SW480 (cell line): ENCODE measurements at regions not wholly inside any gene's neighbourhood (a gene's known extent, or its start where the extent isn't known, plus 50 kb on each side); places are given as distances from the start of the nearest gene placed in this dataset.
"Not testable (repeated sequence)": the region's sequence is repeated elsewhere in the genome, so short reads cannot be mapped to it uniquely, and the experiment has no call there.

ENCODE experiments used
- DNase-seq: peaks from one replicate; pipeline ENCODE4 v3.0.0-alpha.2; 2016; ENCODE audit warnings: low spot score

GRCh38 chr1:149278156-149278555 lies 174.8 kb upstream of the NBPF9 start:
- not testable (repeated sequence) for DNase-seq

GRCh38 chr1:149279015-149279414 lies 175.7 kb upstream of the NBPF9 start:
- not testable (repeated sequence) for DNase-seq

- not testable (repeated sequence) for DNase-seq
Measured at GRCh38 chr1:149279512-149279911, 176.2 kb upstream of the NBPF9 start.

GRCh38 chr1:149284773-149285172 lies 181.4 kb upstream of the NBPF9 start:
- DNase-seq: not testable (repeated sequence)

DNA sequence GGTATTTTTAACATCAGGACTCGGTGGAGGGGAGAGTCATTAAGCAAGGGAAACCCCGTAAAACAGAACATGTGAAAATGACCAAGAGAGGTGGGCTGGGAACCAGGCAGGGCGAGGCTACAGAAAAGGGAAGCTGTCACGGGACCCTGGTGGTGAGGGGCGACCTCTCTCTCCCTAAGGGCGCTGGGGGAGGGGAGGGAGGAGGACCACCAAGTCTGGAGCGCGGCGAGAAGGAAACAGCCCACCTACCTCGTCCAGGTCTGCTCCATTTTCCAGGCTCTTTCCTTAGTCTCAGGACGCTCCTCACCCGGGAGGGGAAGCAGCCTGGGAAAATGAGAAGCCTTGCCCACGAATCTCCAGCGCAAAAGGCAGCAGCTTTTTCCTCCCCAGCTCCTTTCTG lies 181.9 kb upstream of the NBPF9 start:
- DNase-seq: not testable (repeated sequence)

DNA sequence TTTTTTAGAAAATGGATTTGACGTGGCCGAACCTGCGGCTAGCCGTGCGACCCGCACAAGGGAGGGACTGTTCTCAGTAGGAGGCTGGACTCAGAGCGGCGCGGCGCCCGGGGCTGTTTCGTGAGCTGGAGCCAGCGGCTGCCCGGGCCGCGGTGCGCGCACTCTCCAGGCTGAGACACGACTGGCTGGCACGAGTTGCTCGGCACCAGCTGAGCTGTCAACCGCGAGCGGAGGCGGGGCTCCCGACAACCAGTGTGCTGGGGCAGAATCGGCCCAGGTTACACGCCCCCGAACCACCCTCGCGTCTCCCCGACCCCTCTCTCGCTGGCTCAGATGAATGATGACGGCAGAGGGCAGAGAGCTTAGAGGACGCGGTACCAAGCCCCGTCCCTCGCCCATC lies 182.3 kb upstream of the NBPF9 start:
- not testable (repeated sequence) for DNase-seq

DNA sequence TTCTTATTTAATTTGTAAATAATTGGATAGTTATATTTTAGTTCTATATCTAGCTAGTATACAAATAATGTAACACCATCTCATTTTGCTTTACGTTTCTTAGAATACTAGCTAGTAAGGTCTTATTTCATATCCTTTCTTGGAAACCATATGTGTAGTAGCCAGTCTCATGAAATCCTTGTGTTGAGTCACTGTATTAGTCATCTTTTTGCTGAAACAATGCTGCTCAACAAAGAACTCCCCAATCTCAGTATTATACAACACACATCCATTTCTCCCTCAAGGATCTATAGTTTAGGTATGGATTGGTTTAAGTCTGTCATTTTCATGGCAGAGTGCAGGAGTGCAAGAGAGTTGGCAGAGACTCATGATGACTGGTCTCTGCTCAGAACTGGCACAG lies 185.2 kb upstream of the NBPF9 start:
- DNase-seq: not testable (repeated sequence)

DNA sequence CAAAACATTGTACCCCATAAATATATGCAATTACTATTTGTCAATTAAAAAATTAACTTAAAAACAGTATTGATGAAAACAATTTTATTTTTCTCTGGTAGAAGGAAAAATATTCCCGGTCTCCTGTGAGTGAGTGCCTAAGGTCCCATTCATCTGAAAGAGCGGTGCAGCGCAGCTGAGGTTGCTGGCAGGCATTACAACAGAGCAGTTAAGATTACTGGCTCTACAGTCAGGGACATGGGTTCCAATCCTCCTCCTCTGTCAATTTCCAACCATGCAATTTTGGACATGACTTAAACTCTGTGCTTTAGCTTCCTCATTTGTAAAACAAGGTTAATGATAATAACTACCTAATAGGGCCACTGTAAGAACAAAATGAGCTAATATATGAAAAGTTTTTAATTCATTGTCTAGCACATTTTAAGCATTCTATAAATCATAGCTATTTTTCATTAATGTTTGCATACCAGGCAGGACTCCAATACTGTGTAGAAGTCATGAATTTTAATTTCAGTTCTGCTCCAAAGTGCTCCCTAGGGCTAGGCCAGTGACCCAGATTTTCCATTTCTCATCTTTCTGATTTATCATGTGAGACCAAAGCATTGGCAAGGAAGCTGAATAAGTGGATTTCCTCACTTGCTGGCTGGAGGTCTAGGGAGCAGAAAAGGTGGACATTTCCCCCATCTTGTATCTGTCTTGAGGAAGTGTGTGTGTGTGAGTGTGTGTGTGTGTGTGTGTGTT lies 174.2 kb upstream of the NBPF19 start:
- DNase-seq: not testable (repeated sequence)

GRCh38 chr1:149301282-149301681 lies 173.6 kb upstream of the NBPF19 start:
- DNase-seq: not testable (repeated sequence)

- not testable (repeated sequence) for DNase-seq
Measured at GRCh38 chr1:149304796-149305195, 170.0 kb upstream of the NBPF19 start.

- DNase-seq: not testable (repeated sequence)
Measured at GRCh38 chr1:149307640-149308039, 167.2 kb upstream of the NBPF19 start.

DNA sequence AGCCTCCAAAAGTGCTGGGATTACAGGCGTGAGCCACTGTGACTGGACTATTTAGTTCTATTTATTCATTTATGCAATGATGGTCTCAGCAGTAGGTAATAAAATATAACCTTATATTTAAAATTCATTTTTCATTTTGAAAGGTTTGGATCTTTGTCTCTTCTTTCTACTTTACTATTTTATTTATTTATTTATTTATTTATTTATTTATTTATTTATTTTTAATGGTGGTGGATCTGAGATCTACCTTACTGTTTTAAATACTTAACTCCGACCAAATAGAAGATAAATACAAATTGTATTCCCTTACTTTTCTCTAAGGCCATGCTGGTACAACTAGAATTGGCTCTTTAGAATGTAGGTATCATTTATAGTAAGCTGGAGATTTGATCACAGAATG lies 159.9 kb upstream of the NBPF19 start:
- not testable (repeated sequence) for DNase-seq

DNA sequence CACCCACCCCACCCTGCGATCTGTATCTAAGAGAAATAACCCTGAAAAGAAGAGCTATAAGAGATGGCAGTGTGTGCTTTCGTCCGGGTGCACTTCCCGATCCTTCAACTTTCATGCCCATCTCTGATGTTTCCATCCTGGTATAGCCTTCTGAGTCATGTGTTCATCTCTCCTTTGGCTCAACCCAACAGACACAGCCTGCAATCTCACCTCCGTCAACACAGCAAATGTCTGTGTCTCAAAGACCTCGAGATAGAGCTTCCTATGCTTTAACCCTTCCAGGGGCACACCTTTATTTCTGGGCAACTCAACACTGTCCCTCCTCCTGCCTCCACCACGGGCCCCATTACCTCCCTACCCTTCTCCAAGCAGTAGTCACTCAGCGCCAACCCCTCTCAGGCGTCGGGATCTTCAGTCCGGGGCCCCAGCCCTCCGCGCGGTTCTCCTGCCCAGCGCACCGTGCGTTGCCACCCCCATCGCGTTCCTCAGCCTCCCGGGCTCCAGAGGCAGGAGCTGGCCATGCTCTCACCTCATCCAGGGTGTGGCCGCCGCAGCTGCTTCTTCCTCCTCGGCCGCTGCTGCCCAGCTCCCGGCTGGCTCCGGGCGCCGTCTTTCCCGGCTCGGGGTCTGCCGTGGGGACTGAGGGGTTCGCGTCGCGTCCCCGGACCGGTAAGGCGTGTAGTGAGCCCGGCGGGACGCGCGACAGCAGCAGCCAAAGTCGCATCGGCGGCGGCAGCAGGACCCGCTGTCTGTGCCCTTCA lies 153.7 kb upstream of the NBPF19 start:
- DNase-seq: not testable (repeated sequence)

- not testable (repeated sequence) for DNase-seq
Measured at GRCh38 chr1:149321732-149322016, 153.2 kb upstream of the NBPF19 start.

DNA sequence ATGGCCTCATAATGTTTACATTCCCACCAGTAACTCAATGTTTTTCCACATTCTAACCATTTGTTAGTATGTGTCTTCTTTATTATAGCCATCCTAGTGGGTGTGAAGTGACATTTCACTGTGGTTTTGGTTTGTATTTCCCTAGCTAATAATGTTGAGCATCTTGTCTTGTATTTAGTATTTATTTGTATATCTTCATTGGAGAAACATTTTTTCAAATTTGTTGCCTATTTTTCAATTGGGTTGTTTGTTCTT lies 144.8 kb upstream of the NBPF19 start:
- DNase-seq: not testable (repeated sequence)

DNA sequence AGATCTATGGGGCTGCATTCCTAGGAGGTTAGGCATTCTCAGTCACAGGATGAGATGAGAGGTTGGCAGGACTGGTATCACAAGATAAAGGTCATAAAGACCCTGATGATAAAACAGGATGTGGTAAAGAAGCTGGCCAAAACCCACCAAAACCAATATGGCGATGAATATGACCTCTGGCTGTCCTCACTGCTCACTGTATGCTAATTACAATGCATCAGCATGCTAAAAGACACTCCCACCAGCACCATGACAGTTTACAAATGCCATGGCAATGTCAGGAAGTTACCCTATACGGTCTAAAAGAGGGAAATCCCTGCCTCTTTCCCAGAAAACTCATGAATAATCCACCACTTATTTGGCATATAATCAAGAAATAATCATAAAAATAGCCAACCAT lies 138.8 kb upstream of the NBPF19 start:
- DNase-seq: not testable (repeated sequence)

DNA sequence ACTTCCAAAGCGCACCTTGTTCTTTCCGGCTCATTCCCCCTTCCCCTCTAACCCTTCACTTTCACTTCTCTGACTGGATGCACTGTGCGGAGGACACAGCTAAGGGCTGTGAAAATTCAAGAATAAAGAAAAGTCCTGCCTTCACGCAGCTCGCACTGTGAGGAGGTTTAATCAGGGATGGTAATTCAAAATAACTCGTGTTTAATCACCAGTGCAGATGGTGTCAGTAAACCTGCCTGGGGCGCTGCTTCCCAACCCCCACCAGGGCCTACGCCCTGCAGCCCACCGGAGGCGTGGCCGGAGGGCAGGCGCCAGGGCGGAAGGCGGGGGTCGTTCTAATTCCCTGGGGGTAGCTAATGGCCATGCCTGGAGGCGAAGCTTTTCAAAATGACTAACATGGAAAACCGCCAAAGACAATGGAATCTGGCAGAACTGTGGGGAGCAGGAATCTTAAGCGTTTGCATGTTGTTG lies 136.6 kb upstream of the NBPF19 start:
- not testable (repeated sequence) for DNase-seq

DNA sequence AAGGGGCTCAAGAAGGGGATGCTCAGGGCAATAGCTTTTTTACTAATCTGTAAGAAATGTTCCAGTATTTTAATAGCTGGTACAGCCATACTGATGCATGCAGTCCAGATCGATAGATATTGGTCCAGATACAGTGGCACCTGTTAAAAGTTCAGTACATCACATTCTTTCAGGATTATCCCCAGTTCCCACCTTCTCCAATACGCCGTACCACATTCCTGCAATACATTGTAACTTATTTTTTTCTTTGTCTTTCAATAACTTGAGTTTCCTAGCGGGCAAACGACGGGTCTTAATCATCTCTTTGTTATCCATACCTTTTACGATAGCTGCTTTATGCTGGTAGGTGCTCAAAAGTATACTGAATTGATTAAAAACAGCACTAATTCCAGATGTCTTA lies 136.1 kb upstream of the NBPF19 start:
- DNase-seq: not testable (repeated sequence)

- DNase-seq: not testable (repeated sequence)
Measured at GRCh38 chr1:149349448-149349847, 125.4 kb upstream of the NBPF19 start.

DNA sequence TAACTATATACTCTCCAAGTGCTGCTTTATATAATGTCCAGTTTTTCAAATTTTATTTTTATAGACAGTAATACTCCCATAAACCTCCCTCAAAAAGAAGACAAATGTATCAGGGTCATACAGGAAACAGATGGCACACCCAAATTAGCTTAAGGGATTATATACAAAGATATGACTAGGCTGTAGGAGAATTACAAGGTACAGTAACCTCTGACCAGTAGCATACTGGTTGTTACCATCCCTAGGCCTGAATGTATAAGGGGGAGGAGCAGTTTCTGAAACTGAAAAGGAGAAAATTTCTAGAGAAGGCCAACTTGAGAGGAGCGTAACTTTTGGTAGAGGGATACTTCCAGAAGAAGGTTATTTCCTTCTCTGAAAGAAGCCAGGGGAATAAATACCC lies 122.6 kb upstream of the NBPF19 start:
- DNase-seq: not testable (repeated sequence)

DNA sequence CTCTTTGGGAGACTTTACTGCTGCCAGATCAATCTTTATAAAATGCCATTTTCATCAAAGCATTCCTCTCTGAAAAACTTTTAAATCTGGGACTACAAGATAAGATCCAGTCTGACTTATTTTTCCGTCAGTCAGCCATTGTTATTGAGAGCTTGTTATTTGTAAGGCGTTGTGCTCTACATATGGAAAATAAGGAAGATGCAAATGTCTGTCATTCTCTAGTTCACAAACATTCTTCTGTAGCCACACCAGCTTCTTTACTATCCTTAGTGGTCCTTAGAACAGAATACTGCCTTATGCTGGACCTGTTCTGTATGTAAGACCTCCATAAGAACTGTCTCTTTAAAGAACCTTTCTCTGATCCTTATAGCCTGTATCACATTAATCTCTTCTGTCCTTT lies 120.3 kb upstream of the NBPF19 start:
- not testable (repeated sequence) for DNase-seq

DNA sequence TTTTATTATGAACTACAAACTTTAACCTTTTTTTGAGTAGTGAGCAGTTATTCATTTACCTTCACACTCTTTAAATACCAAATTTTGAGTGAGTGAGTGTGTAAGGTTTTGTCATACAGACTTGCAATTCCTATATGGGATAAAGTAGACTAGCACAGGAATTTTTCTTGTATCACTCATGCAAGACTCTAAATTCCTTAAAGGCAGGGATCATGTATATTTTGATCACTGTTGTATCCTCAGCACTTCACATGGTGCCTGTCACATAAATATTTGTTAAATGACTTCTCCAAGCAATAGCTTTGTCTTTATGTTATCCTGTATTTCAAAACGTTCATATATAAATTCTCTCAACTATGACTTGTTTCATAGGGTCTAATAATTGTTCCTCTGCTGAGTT lies 119.1 kb upstream of the NBPF19 start:
- DNase-seq: not testable (repeated sequence)

- DNase-seq: not testable (repeated sequence)
Measured at GRCh38 chr1:149356152-149356551, 118.7 kb upstream of the NBPF19 start.

DNA sequence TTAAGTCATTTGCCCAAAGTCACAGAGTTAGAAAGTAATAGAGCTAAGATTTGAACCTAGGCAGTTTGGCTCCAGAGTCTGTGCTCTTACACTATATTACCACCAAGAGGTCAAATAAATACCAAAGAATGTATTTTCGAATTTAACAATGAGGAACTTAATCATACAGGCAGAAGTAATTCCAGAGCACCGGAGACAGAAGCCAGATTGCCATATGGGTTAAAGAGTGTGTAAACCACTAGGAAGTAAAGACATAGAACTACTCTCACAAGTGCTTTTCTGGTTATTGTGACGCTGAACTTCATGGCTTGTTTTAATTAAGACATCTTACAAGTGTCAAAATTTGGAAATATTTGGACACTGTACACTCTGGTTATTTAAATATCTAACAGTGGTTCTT lies 114.5 kb upstream of the NBPF19 start:
- not testable (repeated sequence) for DNase-seq
